ENCODE measurements at regions not wholly inside any gene's neighbourhood (a gene's known extent, or its start where the extent isn't known, plus 50 kb on each side); places are given as distances from the start of the nearest gene placed in this dataset.

- WGBS, 4 donors: 90 to 96% (median 92%) methylated on average over 5 of the region's 5 CpGs
- Histone ChIP-seq H3K9me3 (no peaks in the 10 kb centered on the region), H3K4me3 (no peak overlapping the region), H3K4me1 (peaks cover 0 to 6% (median under 1%) of the 10 kb centered on the region in 12 donors), H3K27ac (no peak overlapping the region), H3K27me3 (no peaks in the 10 kb centered on the region), H3K36me3 (no peaks in the 10 kb centered on the region)
- no peak for ATAC-seq
- no peak for TF ChIP-seq POLR2A (IDR thresholded peaks at IDR 0.05)
- TF ChIP-seq, protein P1, sequence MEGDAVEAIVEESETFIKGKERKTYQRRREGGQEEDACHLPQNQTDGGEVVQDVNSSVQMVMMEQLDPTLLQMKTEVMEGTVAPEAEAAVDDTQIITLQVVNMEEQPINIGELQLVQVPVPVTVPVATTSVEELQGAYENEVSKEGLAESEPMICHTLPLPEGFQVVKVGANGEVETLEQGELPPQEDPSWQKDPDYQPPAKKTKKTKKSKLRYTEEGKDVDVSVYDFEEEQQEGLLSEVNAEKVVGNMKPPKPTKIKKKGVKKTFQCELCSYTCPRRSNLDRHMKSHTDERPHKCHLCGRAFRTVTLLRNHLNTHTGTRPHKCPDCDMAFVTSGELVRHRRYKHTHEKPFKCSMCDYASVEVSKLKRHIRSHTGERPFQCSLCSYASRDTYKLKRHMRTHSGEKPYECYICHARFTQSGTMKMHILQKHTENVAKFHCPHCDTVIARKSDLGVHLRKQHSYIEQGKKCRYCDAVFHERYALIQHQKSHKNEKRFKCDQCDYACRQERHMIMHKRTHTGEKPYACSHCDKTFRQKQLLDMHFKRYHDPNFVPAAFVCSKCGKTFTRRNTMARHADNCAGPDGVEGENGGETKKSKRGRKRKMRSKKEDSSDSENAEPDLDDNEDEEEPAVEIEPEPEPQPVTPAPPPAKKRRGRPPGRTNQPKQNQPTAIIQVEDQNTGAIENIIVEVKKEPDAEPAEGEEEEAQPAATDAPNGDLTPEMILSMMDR (IDR thresholded peaks at IDR 0.05): no peak
- intact Hi-C loops (cut with DNase I): no loop called here
- DNase-seq: no peak
These were observed 322.6 kb upstream of the ZNF32 start for GRCh38 chr10:43971306-43971705.

- Histone ChIP-seq H3K9me3 (no peaks in the 10 kb centered on the region), H3K27ac (no peak overlapping the region), H3K36me3 (no peaks in the 10 kb centered on the region), H3K4me3 (no peak overlapping the region), H3K4me1 (peaks cover 0 to 12% (median 6%) of the 10 kb centered on the region in 12 donors), H3K27me3 (no peaks in the 10 kb centered on the region)
- DNase-seq (no peak), ATAC-seq (peak in 2 of 4 donors; percentile 24 to 42)
- TF ChIP-seq, protein P1 (IDR thresholded peaks at IDR 0.05): no peak
- no peak for TF ChIP-seq POLR2A (IDR thresholded peaks at IDR 0.05)
- WGBS, 4 donors: 52 to 79% (median 61%) methylated on average over 2 of the region's 2 CpGs
- intact Hi-C loops (cut with DNase I): no loop called here
These were observed 322.0 kb upstream of the ZNF32 start for GRCh38 chr10:43970717-43971116.

- Histone ChIP-seq H3K9me3 (no peaks in the 10 kb centered on the region), H3K4me1 (peaks cover 0 to 18% (median 11%) of the 10 kb centered on the region in 12 donors), H3K36me3 (no peaks in the 10 kb centered on the region), H3K4me3 (no peak overlapping the region), H3K27ac (no peak overlapping the region), H3K27me3 (no peaks in the 10 kb centered on the region)
- WGBS, 4 donors: 75 to 96% (median 88%) methylated on average over 5 to 6 of the region's 6 CpGs
- ATAC-seq (no peak), DNase-seq (no peak)
- TF ChIP-seq, protein P1 (IDR thresholded peaks at IDR 0.05): no peak
- TF ChIP-seq POLR2A (IDR thresholded peaks at IDR 0.05): no peak
- intact Hi-C loops (cut with DNase I): no loop called here
These were observed 321.5 kb upstream of the ZNF32 start for GRCh38 chr10:43970018-43970698.

- H3K4me1 ChIP-seq: peaks cover 2 to 23% (median 15%) of the 10 kb centered on the region in 12 donors
- no peak overlapping the region for H3K4me3 ChIP-seq
- no peaks in the 10 kb centered on the region for H3K36me3 ChIP-seq
- ATAC-seq: no peak
- H3K9me3 ChIP-seq: no peaks in the 10 kb centered on the region
- no peak for TF ChIP-seq POLR2A (IDR thresholded peaks at IDR 0.05)
- TF ChIP-seq, protein P1 (IDR thresholded peaks at IDR 0.05): no peak
- H3K27ac ChIP-seq: no peak overlapping the region
- intact Hi-C loops (cut with DNase I): loop anchor here in 1 of 10 donors (10.0 kb wide), 1 partner anchor 75 kb away; no protein-coding TSS in a partner anchor
- no peak for DNase-seq
- no peaks in the 10 kb centered on the region for H3K27me3 ChIP-seq
- 92 to 100% (median 97%) methylated on average over 6 to 9 of the region's 9 CpGs for WGBS, 4 donors
These were observed 320.8 kb upstream of the ZNF32 start for GRCh38 chr10:43969506-43969905.
